SK-N-SH (cell line): ENCODE measurements at regions not wholly inside any gene's neighbourhood (a gene's known extent, or its start where the extent isn't known, plus 50 kb on each side); places are given as distances from the start of the nearest gene placed in this dataset.

Experiments used
- CTCF ChIA-PET: fragments of 300-600, 350-600 bp; formaldehyde crosslinking; extraction: SDS; loops from one replicate; lab custom pipeline; 2021; lab: Yijun Ruan, JAX
- POLR2A ChIA-PET: fragments of 350-600 bp; sonication (Branson Sonifier 250); formaldehyde crosslinking; extraction: SDS; loops from one replicate; lab custom pipeline; 2020; ENCODE audit warnings: antibody characterized with exemption, inconsistent platforms; lab: Yijun Ruan, JAX
- DNase-seq: peaks from one replicate; pipeline ENCODE4 v3.0.0; 2012
- H2AFZ ChIP-seq: fragments of 200-600 bp; sonication (generic); 2 replicates; pipeline ENCODE4 v1.8.1; 2016; ENCODE audit warnings: antibody characterized with exemption, mild to moderate bottlenecking, low read depth
- H3F3A ChIP-seq: fragments of 200-600 bp; sonication (generic); replicated peaks from 2 replicates; pipeline ENCODE3; 2016; ENCODE audit warnings: antibody characterized with exemption, mild to moderate bottlenecking; ENCODE audit not compliant: insufficient read depth
- H3K27ac ChIP-seq, 2 experiments: fragments of 200-500 bp in 1 of 2; fragments of 200-600 bp in 1 of 2; sonication (Bioruptor generic) in 1 of 2; sonication (generic), shearing (Covaris generic) in 1 of 2; 2 replicates each; pipeline versions ENCODE4 v1.5.1 to v1.6.1; 2014 to 2016; ENCODE audit warnings: low read depth in 2 of 2, inconsistent platforms in 1 of 2, low read length in 1 of 2, mild to moderate bottlenecking in 1 of 2, mixed read lengths in 1 of 2
- H3K27me3 ChIP-seq: fragments of 200-600 bp; sonication (generic), shearing (Covaris generic); 2 replicates; pipeline ENCODE4 v1.6.1; 2016; ENCODE audit warnings: mixed run types; ENCODE audit not compliant: insufficient read depth
- H3K36me3 ChIP-seq, 2 experiments: fragments of 200-500 bp in 1 of 2; fragments of 200-600 bp in 1 of 2; sonication (Bioruptor generic) in 1 of 2; sonication (generic) in 1 of 2; replicated peaks in 1 of 2; 2 replicates each; pipeline versions ENCODE3 to v1.5.1; 2014 to 2016; ENCODE audit warnings: low read length in 1 of 2, mild to moderate bottlenecking in 1 of 2; ENCODE audit not compliant: insufficient read depth in 2 of 2, control insufficient read depth in 1 of 2
- H3K4me1 ChIP-seq, 2 experiments: fragments of 200-500 bp in 1 of 2; fragments of 200-600 bp in 1 of 2; sonication (Bioruptor generic) in 1 of 2; sonication (generic), shearing (Covaris generic) in 1 of 2; 2 replicates each; pipeline versions ENCODE4 v1.5.1 to v1.6.1; 2014 to 2016; ENCODE audit warnings: low read depth in 1 of 2, low read length in 1 of 2, mixed run types in 1 of 2; ENCODE audit not compliant: insufficient read depth in 2 of 2, control insufficient read depth in 1 of 2
- H3K4me2 ChIP-seq: fragments of 200-600 bp; sonication (generic), shearing (Covaris generic); 2 replicates; pipeline ENCODE4 v1.6.1; 2017; ENCODE audit warnings: mixed run types
- H3K4me3 ChIP-seq, 2 experiments: fragments of 200-500 bp in 1 of 2; fragments of 200-600 bp in 1 of 2; sonication (Bioruptor generic) in 1 of 2; sonication (generic), shearing (Covaris generic) in 1 of 2; 2 replicates each; pipeline versions ENCODE4 v1.5.1 to v1.8.1; 2014 to 2016; ENCODE audit warnings: low read depth in 2 of 2, inconsistent platforms in 1 of 2, low read length in 1 of 2, mild to moderate bottlenecking in 1 of 2, mixed read lengths in 1 of 2, moderate library complexity in 1 of 2
- H3K79me2 ChIP-seq: fragments of 200-600 bp; sonication (generic); 2 replicates; pipeline ENCODE4 v1.8.1; 2017; ENCODE audit warnings: mild to moderate bottlenecking; ENCODE audit not compliant: insufficient read depth
- H3K9ac ChIP-seq: fragments of 200-600 bp; sonication (generic); 2 replicates; pipeline ENCODE4 v1.6.1; 2017; ENCODE audit warnings: mixed run types
- H3K9me2 ChIP-seq: fragments of 200-600 bp; sonication (generic); 2 replicates; pipeline ENCODE4 v1.6.1; 2017; ENCODE audit warnings: mixed run types
- H3K9me3 ChIP-seq: fragments of 200-600 bp; sonication (generic); 2 replicates; pipeline ENCODE4 v1.6.1; 2017; ENCODE audit warnings: mixed run types, mild to moderate bottlenecking, moderate library complexity
- H4K20me1 ChIP-seq: fragments of 200-600 bp; sonication (generic); 2 replicates; pipeline ENCODE4 v1.6.1; 2017; ENCODE audit warnings: mild to moderate bottlenecking, mixed run types; ENCODE audit not compliant: insufficient read depth
- CHD2 ChIP-seq: fragments of 150-350 bp; IDR thresholded peaks from 2 replicates; pipeline ENCODE4 v1.6.1; 2018; ENCODE audit warnings: low read length; ENCODE audit not compliant: partially characterized antibody
- CTCF ChIP-seq: fragments of 200-600 bp; sonication (generic); IDR thresholded peaks from 2 replicates; pipeline ENCODE4 v1.6.1; 2017; ENCODE audit warnings: antibody characterized with exemption, mild to moderate bottlenecking, moderate library complexity
- ELF1 ChIP-seq: IDR thresholded peaks from 2 replicates; pipeline ENCODE4 v1.4.0; 2012
- EP300 ChIP-seq, 2 experiments: IDR thresholded peaks; 2 replicates each; pipeline versions ENCODE4 v1.4.0 to v1.6.1; 2012; ENCODE audit warnings: borderline replicate concordance in 1 of 2, low read depth in 1 of 2, low read length in 1 of 2
- EZH2phosphoT487 ChIP-seq: fragments of 200-600 bp; sonication (generic); IDR thresholded peaks from 2 replicates; pipeline ENCODE4 v1.6.1; 2017; ENCODE audit warnings: low read depth, mixed run types, mild to moderate bottlenecking, antibody characterized with exemption, moderate library complexity, borderline replicate concordance
- FOXJ3 ChIP-seq: sonication (generic); formaldehyde crosslinking; IDR thresholded peaks from 2 replicates; pipeline ENCODE4 v1.5.1; 2020; ENCODE audit warnings: mild to moderate bottlenecking, missing genetic modification reagents
- GATA2 ChIP-seq: sonication (generic); formaldehyde crosslinking; IDR thresholded peaks from 2 replicates; pipeline ENCODE4 v1.5.0; 2020; ENCODE audit warnings: mild to moderate bottlenecking, missing genetic modification reagents
- MAX ChIP-seq: IDR thresholded peaks from 2 replicates; pipeline ENCODE4 v1.4.0; 2012; ENCODE audit warnings: low read depth
- MEF2A ChIP-seq: IDR thresholded peaks from 2 replicates; pipeline ENCODE4 v1.4.0; 2012; ENCODE audit warnings: low read depth, borderline replicate concordance
- NFIC ChIP-seq: IDR thresholded peaks from 2 replicates; pipeline ENCODE4 v1.4.0; 2012; ENCODE audit warnings: borderline replicate concordance
- RAD21 ChIP-seq: IDR thresholded peaks from 2 replicates; pipeline ENCODE4 v1.6.1; 2012; ENCODE audit warnings: mild to moderate bottlenecking, low read length
- RXRA ChIP-seq: IDR thresholded peaks from 2 replicates; pipeline ENCODE4 v1.4.0; 2012; ENCODE audit warnings: low read depth, mild to moderate bottlenecking, borderline replicate concordance
- SIN3A ChIP-seq: IDR thresholded peaks from 2 replicates; pipeline ENCODE4 v1.6.1; 2012; ENCODE audit warnings: low read depth, mild to moderate bottlenecking, low read length, moderate library complexity, borderline replicate concordance
- SMC3 ChIP-seq: IDR thresholded peaks from 2 replicates; pipeline ENCODE4 v1.6.1; 2012; ENCODE audit warnings: low read depth, low read length, improper control_type of control experiment
- TAF1 ChIP-seq: IDR thresholded peaks from 2 replicates; pipeline ENCODE4 v1.6.1; 2012; ENCODE audit warnings: low read depth, mild to moderate bottlenecking, low read length, moderate library complexity, borderline replicate concordance
- USF1 ChIP-seq: IDR thresholded peaks from 2 replicates; pipeline ENCODE4 v1.4.0; 2012; ENCODE audit warnings: low read depth, borderline replicate concordance
- USF2 ChIP-seq: fragments of 150-350 bp; IDR thresholded peaks from 2 replicates; pipeline ENCODE4 v1.6.1; 2017; ENCODE audit warnings: antibody characterized with exemption, low read length, low read depth, borderline replicate concordance
- YY1 ChIP-seq: IDR thresholded peaks from 2 replicates; pipeline ENCODE4 v1.4.0; 2012; ENCODE audit warnings: low read depth, mild to moderate bottlenecking
- WGBS: methylation state at CpG from one replicate; pipeline ENCODE4 v1.1.6; 2017; ENCODE audit warnings: low lambda C conversion rate; 5-methylcytosine and 5-hydroxymethylcytosine counted together

GRCh38 chr3:59263152-59263551 lies 213.3 kb upstream of the CFAP20DC start:
- Histone ChIP-seq H3K9me3 (no peaks in the 10 kb centered on the region), H3F3A (peaks cover 5% of the 10 kb centered on the region), H3K27ac (no peak overlapping the region)
- CTCF ChIA-PET = no interaction called here
- 48% methylated on average over 3 of the region's 3 CpGs for WGBS
- TF ChIP-seq ELF1 = no peak
- no peak for TF ChIP-seq NFIC
- TF ChIP-seq USF1 = no peak
- TF ChIP-seq USF2 = no peak
- no peak for TF ChIP-seq CTCF
- TF ChIP-seq EZH2phosphoT487 = no peak
- TF ChIP-seq GATA2 (CRISPR knock-in tag) = no peak
- no peak for TF ChIP-seq MAX
- TF ChIP-seq RAD21 = no peak
- no peak for TF ChIP-seq MEF2A
- TF ChIP-seq, all 33 proteins: peak for 0
- Histone ChIP-seq H3K27me3 (no peaks in the 10 kb centered on the region), H3K4me2 (no peak overlapping the region), H3K4me1 (peaks cover 0 to 4% of the 10 kb centered on the region in 2 experiments; a peak in 1 of 4 replicates), H3K79me2 (no peaks in the 10 kb centered on the region), H3K9ac (no peak overlapping the region), H3K9me2 (no peaks in the 10 kb centered on the region), H3K4me3 (no peak overlapping the region), H3K36me3 (no peaks in the 10 kb centered on the region), H2AFZ (no peak overlapping the region), H4K20me1 (no peaks in the 10 kb centered on the region)
- POLR2A ChIA-PET = no interaction called here
- DNase-seq = no peak

GRCh38 chr3:59262076-59262498 lies 212.3 kb upstream of the CFAP20DC start:
- H3K4me3 ChIP-seq = no peak overlapping the region
- H3K9ac ChIP-seq = no peak overlapping the region
- ChIA-PET CTCF (no interaction called here), POLR2A (no interaction called here)
- H3K27ac ChIP-seq = no peak overlapping the region
- no peaks in the 10 kb centered on the region for H3K9me2 ChIP-seq
- H4K20me1 ChIP-seq = no peaks in the 10 kb centered on the region
- no peak overlapping the region for H3K4me2 ChIP-seq
- peaks cover 2% of the 10 kb centered on the region for H3F3A ChIP-seq
- no peak for DNase-seq
- no peaks in the 10 kb centered on the region for H3K79me2 ChIP-seq
- H3K4me1 ChIP-seq = peaks cover 0 to 4% of the 10 kb centered on the region in 2 experiments; a peak in 1 of 4 replicates
- WGBS = 39% methylated on average over 2 of the region's 2 CpGs
- H3K36me3 ChIP-seq = no peaks in the 10 kb centered on the region
- no peaks in the 10 kb centered on the region for H3K9me3 ChIP-seq
- H3K27me3 ChIP-seq = no peaks in the 10 kb centered on the region
- no peak overlapping the region for H2AFZ ChIP-seq
- TF ChIP-seq RXRA (no peak), FOXJ3 (CRISPR knock-in tag) (no peak), YY1 (no peak), CTCF (no peak), SMC3 (no peak), EP300 (IDR thresholded peaks at IDR 0.05; ENCODE audit: borderline replicate concordance in 1 of 2, low read depth in 1 of 2, low read length in 1 of 2) (no peak), TAF1 (no peak), SIN3A (no peak), NFIC (no peak), CHD2 (no peak), EZH2phosphoT487 (no peak), MAX (no peak), USF2 (no peak), MEF2A (no peak)
